ENCODE measurements at regions not wholly inside any gene's neighbourhood (a gene's known extent, or its start where the extent isn't known, plus 50 kb on each side); places are given as distances from the start of the nearest gene placed in this dataset.

GRCh38 chr18:37672001-37672400, 106.4 kb upstream of the CELF4 start:
- no peak overlapping the region for H3K4me3 ChIP-seq (ENCODE audit: low read depth, low read length)
- TF ChIP-seq CTCF (conservative IDR thresholded peaks at IDR 0.05; ENCODE audit: low read depth, low read length), result no peak
- no peak for DNase-seq (ENCODE audit: low read depth)

GRCh38 chr18:37671530-37671929, 105.9 kb upstream of the CELF4 start:
- H3K4me3 ChIP-seq (ENCODE audit: low read depth, low read length), result no peak overlapping the region
- TF ChIP-seq CTCF (conservative IDR thresholded peaks at IDR 0.05; ENCODE audit: low read depth, low read length), result no peak
- DNase-seq (ENCODE audit: low read depth), result no peak

- no peak overlapping the region for H3K4me3 ChIP-seq (ENCODE audit: low read depth, low read length)
- no peak for TF ChIP-seq CTCF (conservative IDR thresholded peaks at IDR 0.05; ENCODE audit: low read depth, low read length)
- DNase-seq (ENCODE audit: low read depth), result no peak
Observed at GRCh38 chr18:37671119-37671518, 105.5 kb upstream of the CELF4 start.

- no peak for TF ChIP-seq CTCF (conservative IDR thresholded peaks at IDR 0.05; ENCODE audit: low read depth, low read length)
- no peak for DNase-seq (ENCODE audit: low read depth)
- no peak overlapping the region for H3K4me3 ChIP-seq (ENCODE audit: low read depth, low read length)
Observed at GRCh38 chr18:37669991-37670534, 104.5 kb upstream of the CELF4 start.

GRCh38 chr18:37668971-37669747, 103.6 kb upstream of the CELF4 start:
- no peak for DNase-seq (ENCODE audit: low read depth)
- no peak overlapping the region for H3K4me3 ChIP-seq (ENCODE audit: low read depth, low read length)
- TF ChIP-seq CTCF (conservative IDR thresholded peaks at IDR 0.05; ENCODE audit: low read depth, low read length), result no peak

- H3K4me3 ChIP-seq (ENCODE audit: low read depth, low read length), result no peak overlapping the region
- TF ChIP-seq CTCF (conservative IDR thresholded peaks at IDR 0.05; ENCODE audit: low read depth, low read length), result no peak
- DNase-seq (ENCODE audit: low read depth), result no peak
Observed at GRCh38 chr18:37667836-37668235, 102.2 kb upstream of the CELF4 start.

GRCh38 chr18:37666991-37667390, 101.4 kb upstream of the CELF4 start:
- no peak for DNase-seq (ENCODE audit: low read depth)
- no peak overlapping the region for H3K4me3 ChIP-seq (ENCODE audit: low read depth, low read length)
- TF ChIP-seq CTCF (conservative IDR thresholded peaks at IDR 0.05; ENCODE audit: low read depth, low read length), result no peak
